HCT116 (cell line): ENCODE measurements at regions not wholly inside any gene's neighbourhood (a gene's known extent, or its start where the extent isn't known, plus 50 kb on each side); places are given as distances from the start of the nearest gene placed in this dataset.
"Not testable (repeated sequence)": the region's sequence is repeated elsewhere in the genome, so short reads cannot be mapped to it uniquely, and the experiment has no call there.

ENCODE experiments used
- CEBPB ChIP-seq: IDR thresholded peaks from 2 replicates; pipeline ENCODE4 v1.6.1; 2012; ENCODE audit warnings: low read depth
- EGR1 ChIP-seq: IDR thresholded peaks from 2 replicates; pipeline ENCODE4 v1.6.1; 2012; ENCODE audit warnings: low read depth
- EZH2 ChIP-seq: fragments of 200-600 bp; sonication (generic); IDR thresholded peaks from 2 replicates; pipeline ENCODE4 v1.6.1; 2017; ENCODE audit warnings: antibody characterized with exemption, mixed run types
- EZH2phosphoT487 ChIP-seq: fragments of 200-600 bp; IDR thresholded peaks from 2 replicates; pipeline ENCODE4 v1.6.1; 2018; ENCODE audit warnings: antibody characterized with exemption, borderline replicate concordance
- JUND ChIP-seq: IDR thresholded peaks from 2 replicates; pipeline ENCODE4 v1.6.1; 2012
- POLR2A ChIP-seq: IDR thresholded peaks from 2 replicates; pipeline ENCODE4 v1.7.0; 2011; ENCODE audit warnings: borderline replicate concordance; ENCODE audit not compliant: insufficient read depth, insufficient read length; ENCODE audit errors: extremely low read depth
- POLR2AphosphoS5 ChIP-seq: IDR thresholded peaks from 2 replicates; pipeline ENCODE4 v1.6.1; 2011; ENCODE audit warnings: mild to moderate bottlenecking, low read depth, low read length, moderate library complexity
- RAD21 ChIP-seq: IDR thresholded peaks from 2 replicates; pipeline ENCODE4 v1.6.1; 2012; ENCODE audit warnings: low read depth, mild to moderate bottlenecking
- SP1 ChIP-seq: IDR thresholded peaks from 2 replicates; pipeline ENCODE4 v1.6.1; 2012; ENCODE audit warnings: low read depth
- YY1 ChIP-seq: IDR thresholded peaks from 2 replicates; pipeline ENCODE4 v1.6.1; 2011; ENCODE audit warnings: low read length, low read depth, moderate library complexity, mild to moderate bottlenecking; ENCODE audit not compliant: insufficient replicate concordance; ENCODE audit errors: extremely low read depth
- TF ChIP-seq, protein P1 (sequence below), 3 experiments: fragments of 200-600 bp in 1 of 3; sonication (generic) in 1 of 3; IDR thresholded peaks in 2 of 3; conservative IDR thresholded peaks in 1 of 3; 2 replicates each; pipeline ENCODE4 v1.5.1; 2012 to 2017; ENCODE audit warnings: low read depth in 2 of 3, low read length in 2 of 3, antibody characterized with exemption in 1 of 3, borderline replicate concordance in 1 of 3, control low read depth in 1 of 3, mild to moderate bottlenecking in 1 of 3, mixed read lengths in 1 of 3, mixed run types in 1 of 3, moderate library complexity in 1 of 3; ENCODE audit not compliant: insufficient read depth in 1 of 3
- TF ChIP-seq, protein P2 (sequence below): IDR thresholded peaks from 2 replicates; pipeline ENCODE4 v1.6.1; 2012
- TF ChIP-seq, protein P3 (sequence below): IDR thresholded peaks from 2 replicates; pipeline ENCODE4 v1.6.1; 2011; ENCODE audit warnings: mild to moderate bottlenecking, low read length, moderate library complexity; ENCODE audit not compliant: insufficient replicate concordance; ENCODE audit errors: extremely low read depth

DNA sequence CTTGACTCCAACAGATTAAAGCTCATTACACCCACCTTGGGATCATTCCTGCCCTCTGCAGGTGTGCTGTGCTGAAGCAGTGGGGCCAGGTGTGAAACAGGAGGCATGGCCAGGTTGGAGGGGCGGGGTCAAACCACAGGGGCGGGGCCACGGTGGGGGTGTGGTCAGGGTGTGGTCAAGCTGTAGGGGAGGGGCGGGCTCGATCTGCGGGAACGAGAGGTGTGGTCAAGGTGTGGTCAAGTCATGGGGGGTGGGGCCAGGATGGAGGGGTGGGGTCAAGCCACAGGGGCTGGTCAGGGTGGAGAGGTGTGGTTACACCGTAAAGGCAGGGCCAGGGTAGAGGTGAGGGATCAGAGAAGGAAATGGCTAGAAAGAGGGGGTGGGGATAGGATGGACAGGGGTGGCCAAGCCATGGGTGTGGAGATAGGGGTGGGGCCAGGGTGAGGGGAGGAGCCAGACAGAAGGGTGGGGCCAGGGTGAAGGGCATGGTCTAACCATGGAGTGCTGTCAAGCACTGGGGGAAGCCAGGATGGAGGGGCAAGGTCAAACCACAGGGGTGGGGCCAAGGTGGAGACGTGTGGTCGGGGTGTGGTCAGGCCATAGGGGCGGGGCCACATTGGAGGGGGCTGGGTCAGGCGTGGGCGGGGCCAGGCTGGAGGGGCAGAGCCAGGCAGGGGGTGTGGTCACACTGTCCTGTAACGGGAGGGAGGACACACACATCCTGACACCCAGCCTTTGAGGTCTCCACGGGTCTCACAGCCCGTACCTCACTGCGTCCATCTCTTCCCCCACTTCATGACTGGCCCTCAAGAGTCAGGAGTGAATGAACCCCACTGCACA, 270.7 kb downstream of the ADGRD1 start:
- TF ChIP-seq YY1, RAD21, POLR2A, EZH2phosphoT487, EZH2, CEBPB, POLR2AphosphoS5, JUND, EGR1, SP1: not testable (repeated sequence)
- TF ChIP-seq, protein P1, sequence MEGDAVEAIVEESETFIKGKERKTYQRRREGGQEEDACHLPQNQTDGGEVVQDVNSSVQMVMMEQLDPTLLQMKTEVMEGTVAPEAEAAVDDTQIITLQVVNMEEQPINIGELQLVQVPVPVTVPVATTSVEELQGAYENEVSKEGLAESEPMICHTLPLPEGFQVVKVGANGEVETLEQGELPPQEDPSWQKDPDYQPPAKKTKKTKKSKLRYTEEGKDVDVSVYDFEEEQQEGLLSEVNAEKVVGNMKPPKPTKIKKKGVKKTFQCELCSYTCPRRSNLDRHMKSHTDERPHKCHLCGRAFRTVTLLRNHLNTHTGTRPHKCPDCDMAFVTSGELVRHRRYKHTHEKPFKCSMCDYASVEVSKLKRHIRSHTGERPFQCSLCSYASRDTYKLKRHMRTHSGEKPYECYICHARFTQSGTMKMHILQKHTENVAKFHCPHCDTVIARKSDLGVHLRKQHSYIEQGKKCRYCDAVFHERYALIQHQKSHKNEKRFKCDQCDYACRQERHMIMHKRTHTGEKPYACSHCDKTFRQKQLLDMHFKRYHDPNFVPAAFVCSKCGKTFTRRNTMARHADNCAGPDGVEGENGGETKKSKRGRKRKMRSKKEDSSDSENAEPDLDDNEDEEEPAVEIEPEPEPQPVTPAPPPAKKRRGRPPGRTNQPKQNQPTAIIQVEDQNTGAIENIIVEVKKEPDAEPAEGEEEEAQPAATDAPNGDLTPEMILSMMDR (IDR thresholded peaks at IDR 0.05 in 2 of 3, conservative IDR thresholded peaks at IDR 0.05 in 1 of 3; ENCODE audit: borderline replicate concordance in 1 of 3, insufficient read depth in 1 of 3, low read depth in 2 of 3, low read length in 2 of 3): peak in 1 of 3 experiments; percentile 29; a peak in 1 of 6 replicates
- TF ChIP-seq, protein P2, sequence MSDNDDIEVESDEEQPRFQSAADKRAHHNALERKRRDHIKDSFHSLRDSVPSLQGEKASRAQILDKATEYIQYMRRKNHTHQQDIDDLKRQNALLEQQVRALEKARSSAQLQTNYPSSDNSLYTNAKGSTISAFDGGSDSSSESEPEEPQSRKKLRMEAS: peak; percentile 40; the same call in 1 of the 2 replicates
- TF ChIP-seq, protein P3, sequence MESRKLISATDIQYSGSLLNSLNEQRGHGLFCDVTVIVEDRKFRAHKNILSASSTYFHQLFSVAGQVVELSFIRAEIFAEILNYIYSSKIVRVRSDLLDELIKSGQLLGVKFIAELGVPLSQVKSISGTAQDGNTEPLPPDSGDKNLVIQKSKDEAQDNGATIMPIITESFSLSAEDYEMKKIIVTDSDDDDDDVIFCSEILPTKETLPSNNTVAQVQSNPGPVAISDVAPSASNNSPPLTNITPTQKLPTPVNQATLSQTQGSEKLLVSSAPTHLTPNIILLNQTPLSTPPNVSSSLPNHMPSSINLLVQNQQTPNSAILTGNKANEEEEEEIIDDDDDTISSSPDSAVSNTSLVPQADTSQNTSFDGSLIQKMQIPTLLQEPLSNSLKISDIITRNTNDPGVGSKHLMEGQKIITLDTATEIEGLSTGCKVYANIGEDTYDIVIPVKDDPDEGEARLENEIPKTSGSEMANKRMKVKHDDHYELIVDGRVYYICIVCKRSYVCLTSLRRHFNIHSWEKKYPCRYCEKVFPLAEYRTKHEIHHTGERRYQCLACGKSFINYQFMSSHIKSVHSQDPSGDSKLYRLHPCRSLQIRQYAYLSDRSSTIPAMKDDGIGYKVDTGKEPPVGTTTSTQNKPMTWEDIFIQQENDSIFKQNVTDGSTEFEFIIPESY: not testable (repeated sequence)
